HPDE6-E6E7 (cell line): ENCODE measurements at regions not wholly inside any gene's neighbourhood (a gene's known extent, or its start where the extent isn't known, plus 50 kb on each side); places are given as distances from the start of the nearest gene placed in this dataset.
A peak's percentile ranks its signal among the peaks of the same experiment; 100 is the strongest.

Experiments used
- DNase-seq: peaks from one replicate; pipeline ENCODE4 v3.0.0; 2011; ENCODE audit warnings: missing footprints; ENCODE audit errors: extremely low spot score

DNA sequence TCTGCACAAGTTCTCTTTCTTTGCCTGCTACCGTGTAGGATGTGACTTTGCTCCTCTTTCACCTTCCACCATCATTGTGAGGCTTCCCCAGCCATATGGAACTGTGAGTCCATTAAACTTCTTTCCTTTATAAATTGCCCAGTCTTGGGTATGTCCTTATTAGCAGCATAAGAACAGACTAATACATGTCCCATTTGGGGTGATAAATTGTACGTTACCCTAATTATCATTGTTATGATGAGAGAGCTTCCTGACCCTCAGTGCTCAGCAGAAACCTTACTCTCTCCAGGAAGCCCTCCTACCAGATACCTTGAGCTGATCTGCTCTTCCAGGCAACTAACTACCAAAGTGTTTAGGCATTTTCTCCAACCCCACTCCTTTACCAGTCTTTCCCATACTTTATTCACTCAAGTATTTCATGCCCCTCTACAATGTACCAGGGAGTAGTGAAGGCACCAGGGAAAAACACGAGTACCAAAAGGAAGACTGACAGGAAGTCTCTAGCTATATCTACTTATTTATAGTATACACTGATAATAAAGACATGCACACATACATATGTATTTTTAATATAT lies 196.2 kb downstream of the MYCN start:
- no peak for DNase-seq

- DNase-seq, result no peak
Observed at GRCh38 chr2:16135913-16136310, 195.6 kb downstream of the MYCN start.

DNA sequence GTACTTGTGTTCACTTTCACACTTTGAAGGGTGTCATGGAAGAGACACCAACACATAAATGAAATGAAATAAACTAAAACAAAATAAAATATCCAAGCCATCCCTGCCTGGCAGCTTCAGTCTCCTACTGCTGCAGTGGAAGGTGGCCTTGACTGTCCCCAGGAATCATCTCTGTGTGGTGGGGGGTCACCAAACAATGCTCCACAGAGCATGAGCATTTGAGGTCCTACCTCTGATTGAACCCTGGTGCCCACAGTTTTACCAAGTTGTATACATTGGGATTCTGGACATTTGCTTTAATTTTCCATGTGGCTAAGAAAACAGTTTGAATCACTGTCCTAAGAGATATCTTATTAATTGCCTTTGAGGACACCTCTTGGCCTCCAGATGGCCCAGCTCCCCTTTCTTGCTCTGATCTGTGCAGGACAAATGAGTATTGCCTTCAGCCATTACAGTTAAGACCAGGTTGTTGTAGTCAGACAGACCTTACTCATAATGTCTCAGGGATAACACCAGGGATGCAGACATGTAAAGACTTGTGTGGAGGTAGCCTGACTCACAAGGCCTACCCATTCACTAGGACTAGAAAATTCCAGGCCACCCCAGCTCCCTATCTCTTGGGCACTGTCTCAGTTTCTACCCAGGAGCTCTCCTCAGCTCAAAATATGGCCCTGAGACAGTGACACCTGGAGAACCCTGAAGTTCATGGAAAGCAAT lies 195.0 kb downstream of the MYCN start:
- DNase-seq, result peak; percentile 45

GRCh38 chr2:16134436-16135165 lies 194.3 kb downstream of the MYCN start:
- DNase-seq, result no peak

- no peak for DNase-seq
Observed at GRCh38 chr2:16130906-16131400, 190.6 kb downstream of the MYCN start.

- DNase-seq, result no peak
Observed at GRCh38 chr2:16130541-16130880, 190.2 kb downstream of the MYCN start.

DNA sequence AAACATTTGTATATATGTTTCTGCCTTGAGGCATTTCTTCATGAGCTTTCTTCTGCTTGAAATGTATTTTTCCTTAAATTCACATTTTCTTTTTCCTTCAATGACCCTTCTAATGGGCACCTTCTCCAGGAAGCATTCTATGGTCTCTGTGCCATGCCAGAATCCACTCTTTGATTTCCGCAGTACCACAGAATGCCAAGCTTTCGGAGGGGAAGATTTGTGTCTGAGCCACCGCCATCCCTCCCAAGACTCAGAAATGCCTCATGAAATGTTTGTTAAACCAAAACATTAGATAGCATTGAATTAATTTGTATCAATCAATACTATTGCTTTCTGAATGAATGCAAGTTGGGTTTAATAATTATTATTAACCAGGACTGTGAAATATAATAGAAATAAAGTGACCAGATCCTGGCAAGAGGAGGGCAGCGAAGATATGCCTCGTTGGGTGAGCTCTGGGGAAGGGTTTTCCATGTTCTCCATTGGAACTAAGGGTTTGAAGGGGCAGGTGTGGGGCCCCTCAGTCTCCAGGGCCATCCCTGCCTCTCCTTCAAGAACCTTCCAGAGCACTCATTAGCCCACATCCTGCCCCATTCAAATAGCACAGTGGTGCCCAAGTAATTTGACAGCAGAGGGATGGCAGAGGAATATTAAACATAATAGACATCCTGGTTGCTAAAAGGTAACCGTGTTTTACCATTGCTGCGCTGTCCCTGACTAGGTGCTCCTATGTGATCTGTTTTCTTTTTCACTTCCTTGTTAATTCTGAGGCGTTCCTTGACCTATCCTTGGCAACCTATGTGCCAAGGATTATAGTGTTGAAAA lies 189.6 kb downstream of the MYCN start:
- no peak for DNase-seq

DNA sequence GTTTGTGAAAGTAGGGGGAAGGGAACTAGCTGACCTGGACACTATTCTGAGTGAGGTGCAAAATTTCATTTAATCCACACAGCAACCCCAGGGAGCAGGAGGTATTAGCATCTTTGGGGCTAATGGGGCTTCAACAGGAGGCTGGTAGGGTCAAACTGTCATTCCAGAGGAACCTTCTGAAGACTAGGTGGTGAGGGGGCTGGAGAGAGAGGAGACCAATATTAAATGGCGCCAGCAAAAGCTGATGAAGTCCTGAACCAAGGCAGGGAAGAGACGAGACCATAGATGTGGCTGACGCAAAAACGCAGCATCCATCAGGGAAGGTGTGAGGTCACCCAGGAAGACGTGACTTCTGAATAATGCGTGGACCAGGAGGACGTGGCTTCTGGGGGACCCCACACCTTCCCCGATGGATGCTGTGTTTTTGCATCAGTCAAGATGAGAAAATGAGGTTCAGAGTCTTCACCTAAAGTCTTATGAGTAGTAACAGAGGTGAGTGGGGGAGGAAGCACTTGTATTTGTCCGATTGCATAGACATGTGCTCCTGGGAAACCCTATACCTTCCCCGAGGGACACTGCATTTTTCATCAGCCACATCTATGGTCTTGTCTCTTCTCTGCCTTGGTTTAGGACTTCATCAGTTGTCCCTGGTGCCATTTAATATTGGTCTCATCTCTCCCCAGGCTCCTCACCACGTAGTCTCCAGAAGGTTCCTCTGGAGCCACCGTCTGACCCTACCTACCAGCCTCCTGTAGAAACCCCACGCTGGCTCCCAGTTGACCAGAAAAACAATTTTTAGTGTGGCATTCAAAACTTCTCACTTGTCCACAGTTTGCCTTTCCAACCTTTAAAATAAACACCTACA lies 188.6 kb downstream of the MYCN start:
- no peak for DNase-seq

DNA sequence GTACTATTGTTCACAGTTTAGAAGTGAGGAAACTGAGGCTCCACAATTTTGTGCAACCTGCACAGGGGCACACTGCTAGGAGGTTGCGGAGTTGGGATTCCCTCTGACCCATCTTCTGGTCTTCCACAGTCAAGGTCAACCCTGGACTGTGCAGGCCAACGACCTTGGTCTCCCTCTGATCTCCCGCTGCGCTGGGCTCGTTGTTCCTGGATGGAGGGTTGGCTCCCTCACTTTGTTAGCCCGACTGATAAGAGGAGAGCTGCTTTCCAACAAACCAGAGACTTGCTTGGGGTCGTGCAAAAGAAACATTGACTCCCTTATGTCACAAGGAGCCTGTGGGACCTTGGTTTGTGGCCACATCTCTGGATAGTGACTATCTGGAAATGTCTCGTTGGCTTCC lies 187.6 kb downstream of the MYCN start:
- DNase-seq, result no peak

GRCh38 chr2:16127276-16127940 lies 187.1 kb downstream of the MYCN start:
- DNase-seq, result no peak

GRCh38 chr2:16126517-16127275 lies 186.3 kb downstream of the MYCN start:
- DNase-seq, result no peak

- DNase-seq, result no peak
Observed at GRCh38 chr2:16125614-16126516, 185.5 kb downstream of the MYCN start.

DNA sequence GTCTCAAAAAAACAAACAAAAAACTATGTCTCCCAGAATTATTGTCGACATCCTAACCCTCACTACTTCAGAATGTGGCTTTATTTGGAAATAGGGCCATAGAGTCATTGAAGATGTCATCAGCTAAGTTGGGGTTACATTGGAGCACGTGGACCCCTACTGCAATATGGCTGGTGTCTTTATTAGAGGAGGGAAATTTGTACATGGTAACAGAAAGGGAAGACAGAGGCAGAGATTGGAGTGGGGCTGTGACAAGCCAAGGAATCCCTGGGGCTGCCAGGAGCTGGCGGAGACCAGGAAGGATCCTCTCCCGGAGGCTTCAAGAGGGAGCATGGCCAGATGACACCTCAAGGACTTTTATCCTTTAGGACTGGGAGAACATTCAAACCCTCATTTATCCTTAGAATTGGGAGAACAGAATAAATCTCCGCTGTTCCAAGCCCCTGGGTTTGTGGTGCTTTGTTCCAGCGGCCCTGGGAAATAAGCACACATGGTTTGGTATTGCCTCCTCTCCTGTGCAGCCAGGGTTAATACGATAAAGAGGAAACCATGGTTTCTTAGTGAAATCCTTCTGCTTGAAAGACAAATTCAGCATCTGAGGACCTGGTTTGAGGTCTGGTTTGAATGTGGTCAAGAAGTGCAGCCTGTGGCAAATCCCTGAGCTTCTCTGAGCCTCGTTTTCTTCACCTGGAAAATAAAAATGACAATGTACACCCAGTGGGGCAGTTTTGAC lies 184.7 kb downstream of the MYCN start:
- DNase-seq, result no peak

GRCh38 chr2:16123856-16124780 lies 183.8 kb downstream of the MYCN start:
- DNase-seq, result no peak

GRCh38 chr2:16123421-16123820 lies 183.1 kb downstream of the MYCN start:
- DNase-seq, result no peak

GRCh38 chr2:16122556-16122955 lies 182.2 kb downstream of the MYCN start:
- no peak for DNase-seq

DNA sequence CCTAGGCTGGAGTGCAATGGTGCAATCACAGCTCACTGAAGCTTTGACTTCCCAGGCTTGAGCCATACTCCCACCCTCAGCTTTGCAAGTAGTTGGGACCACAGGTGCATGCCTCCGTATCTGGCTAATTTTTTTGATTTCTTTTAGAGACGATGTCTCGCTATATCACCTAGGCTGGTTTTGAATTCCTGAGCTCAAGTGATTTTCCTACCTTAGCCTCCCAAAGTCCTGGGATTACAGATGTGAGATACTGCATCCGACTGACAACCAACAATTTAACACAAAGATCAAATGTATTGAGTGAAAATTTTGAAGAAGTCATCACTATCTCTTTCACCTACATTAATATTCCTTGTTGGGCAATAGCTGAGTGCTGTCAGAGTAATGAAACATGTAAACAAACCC lies 181.6 kb downstream of the MYCN start:
- no peak for DNase-seq
